Upper lobe of left lung (tissue), 6 donors: ENCODE measurements at regions not wholly inside any gene's neighbourhood (a gene's known extent, or its start where the extent isn't known, plus 50 kb on each side); places are given as distances from the start of the nearest gene placed in this dataset.

Source experiments
- ATAC-seq, 2 donors: fragments of 200-7000 bp; cut with Tn5 transposase; one replicate each; pipeline ENCODE4 v1.9.1; 2022; ENCODE audit warnings: mild to moderate bottlenecking in 2 of 2, moderate library complexity in 2 of 2; ENCODE audit not compliant: low FRiP score in 2 of 2
- DNase-seq, 2 donors: peaks; one replicate each; pipeline ENCODE4 v3.0.0-alpha.2; 2019 to 2020
- H3K27ac ChIP-seq, 4 donors: fragments of 200-600 bp; sonication (generic); one replicate each; pipeline ENCODE4 v1.5.1; 2016 to 2019
- H3K27me3 ChIP-seq, 4 donors: fragments of 200-600 bp; sonication (generic); one replicate each; pipeline ENCODE4 v1.5.1; 2017 to 2019
- H3K36me3 ChIP-seq, 4 donors: fragments of 200-600 bp; sonication (generic); one replicate each; pipeline ENCODE4 v1.5.1; 2016 to 2019
- H3K4me1 ChIP-seq, 4 donors: fragments of 200-600 bp; sonication (generic); one replicate each; pipeline ENCODE4 v1.5.1; 2018 to 2019
- H3K4me3 ChIP-seq, 4 donors: fragments of 200-600 bp; sonication (generic); one replicate each; pipeline ENCODE4 v1.5.1; 2017 to 2019; ENCODE audit warnings: mild to moderate bottlenecking in 2 of 4, moderate library complexity in 1 of 4
- H3K9me3 ChIP-seq, 4 donors: fragments of 200-600 bp; sonication (generic); one replicate each; pipeline ENCODE4 v1.5.1; 2018 to 2019
- CTCF ChIP-seq, 6 experiments: fragments of 450-650 bp in 4 of 6; fragments of 200-600 bp in 2 of 6; sonication (generic) in 2 of 6; IDR thresholded peaks; one replicate each; pipeline ENCODE4 v1.5.1; 2016 to 2019; ENCODE audit warnings: antibody characterized with exemption in 6 of 6
- EP300 ChIP-seq, 4 donors: sonication (generic); formaldehyde crosslinking; IDR thresholded peaks; one replicate each; pipeline ENCODE4 v1.5.1; 2017; ENCODE audit warnings: antibody characterized with exemption in 4 of 4, control low read depth in 2 of 4
- POLR2A ChIP-seq, 4 donors: fragments of 450-650 bp; IDR thresholded peaks; one replicate each; pipeline ENCODE4 v1.5.1; 2016 to 2017; ENCODE audit warnings: antibody characterized with exemption in 4 of 4, mild to moderate bottlenecking in 2 of 4
- POLR2AphosphoS5 ChIP-seq, 2 donors: sonication (generic); formaldehyde crosslinking; IDR thresholded peaks; one replicate each; pipeline ENCODE4 v1.5.1; 2017; ENCODE audit warnings: antibody characterized with exemption in 2 of 2
- WGBS, 2 donors: methylation state at CpG; one replicate each; pipeline ENCODE4 v1.1.5; 2017 to 2018; 5-methylcytosine and 5-hydroxymethylcytosine counted together
- donor health status: DM: no; HTN: no; CAD: no; lungs with moderate emphysema.
- donor health status: DM: no; HTN: yes; CAD: no; lungs with severe emphysema.

- no peak overlapping the region for H3K27ac ChIP-seq
These were observed 96.0 kb upstream of the FHL2 start for GRCh38 chr2:105494683-105495425.

GRCh38 chr2:105490956-105491355 lies 92.1 kb upstream of the FHL2 start:
- no peaks in the 10 kb centered on the region for H3K27me3 ChIP-seq
- no peak for ATAC-seq
- no peak overlapping the region for H3K27ac ChIP-seq
- H3K36me3 ChIP-seq, result no peaks in the 10 kb centered on the region
- WGBS, 2 donors, result 85 to 87% methylated on average over 1 of the region's 1 CpG
- no peak overlapping the region for H3K4me3 ChIP-seq
- no peaks in the 10 kb centered on the region for H3K4me1 ChIP-seq
- no peak for DNase-seq
- H3K9me3 ChIP-seq, result peaks cover 0 to 13% (median 6%) of the 10 kb centered on the region in 4 donors
- TF ChIP-seq POLR2AphosphoS5 (IDR thresholded peaks at IDR 0.05) (no peak), POLR2A (IDR thresholded peaks at IDR 0.05) (no peak), CTCF (IDR thresholded peaks at IDR 0.05) (no peak), EP300 (IDR thresholded peaks at IDR 0.05) (no peak)

More at GRCh38 chr2:105494683-105495425, 96.0 kb upstream of the FHL2 start:
- no peaks in the 10 kb centered on the region for H3K4me1 ChIP-seq
- H3K27me3 ChIP-seq, result no peaks in the 10 kb centered on the region
- no peak for ATAC-seq
- TF ChIP-seq POLR2A (IDR thresholded peaks at IDR 0.05), result no peak
- no peak for TF ChIP-seq POLR2AphosphoS5 (IDR thresholded peaks at IDR 0.05)
- TF ChIP-seq CTCF (IDR thresholded peaks at IDR 0.05), result no peak
- TF ChIP-seq EP300 (IDR thresholded peaks at IDR 0.05), result no peak
- WGBS, 2 donors, result 88 to 89% methylated on average over 13 of the region's 13 CpGs
- no peaks in the 10 kb centered on the region for H3K36me3 ChIP-seq
- DNase-seq, result no peak
- no peak overlapping the region for H3K4me3 ChIP-seq
- peaks cover 0 to 13% (median 6%) of the 10 kb centered on the region in 4 donors for H3K9me3 ChIP-seq

- no peak for DNase-seq
- H3K4me3 ChIP-seq, result no peak overlapping the region
- no peak overlapping the region for H3K27ac ChIP-seq
- H3K36me3 ChIP-seq, result no peaks in the 10 kb centered on the region
- TF ChIP-seq EP300 (IDR thresholded peaks at IDR 0.05) (no peak), POLR2AphosphoS5 (IDR thresholded peaks at IDR 0.05) (no peak), POLR2A (IDR thresholded peaks at IDR 0.05) (no peak), CTCF (IDR thresholded peaks at IDR 0.05) (no peak)
- no peaks in the 10 kb centered on the region for H3K27me3 ChIP-seq
- no peaks in the 10 kb centered on the region for H3K4me1 ChIP-seq
- WGBS, 2 donors, result 54 to 74% methylated on average over 4 of the region's 4 CpGs
- ATAC-seq, result no peak
- peaks cover 0 to 13% (median 6%) of the 10 kb centered on the region in 4 donors for H3K9me3 ChIP-seq
These were observed 91.4 kb upstream of the FHL2 start for GRCh38 chr2:105490204-105490603.

GRCh38 chr2:105489168-105489878 lies 90.5 kb upstream of the FHL2 start:
- TF ChIP-seq POLR2A (IDR thresholded peaks at IDR 0.05) (no peak), EP300 (IDR thresholded peaks at IDR 0.05) (no peak), CTCF (IDR thresholded peaks at IDR 0.05) (no peak), POLR2AphosphoS5 (IDR thresholded peaks at IDR 0.05) (no peak)
- ATAC-seq (no peak), DNase-seq (no peak)
- H3K4me1 ChIP-seq, result no peaks in the 10 kb centered on the region
- WGBS, 2 donors, result 77 to 79% methylated on average over 3 of the region's 3 CpGs
- no peak overlapping the region for H3K27ac ChIP-seq
- no peak overlapping the region for H3K4me3 ChIP-seq
- peaks cover 0 to 13% (median 6%) of the 10 kb centered on the region in 4 donors for H3K9me3 ChIP-seq
- no peaks in the 10 kb centered on the region for H3K27me3 ChIP-seq
- no peaks in the 10 kb centered on the region for H3K36me3 ChIP-seq
